Fibroblast of lung (primary cell): ENCODE measurements at regions not wholly inside any gene's neighbourhood (a gene's known extent, or its start where the extent isn't known, plus 50 kb on each side); places are given as distances from the start of the nearest gene placed in this dataset.

Experiments
- EZH2 ChIP-seq: IDR thresholded peaks from 2 replicates; pipeline ENCODE4 v1.5.1; 2012; ENCODE audit warnings: low read length, control low read depth, mild to moderate bottlenecking; ENCODE audit errors: missing control alignments
- TF ChIP-seq, protein P1 (sequence below), 2 donors: IDR thresholded peaks in 1 of 2; conservative IDR thresholded peaks in 1 of 2; 1 replicate in 1 of 2; 2 replicates in 1 of 2; pipeline ENCODE4 v1.5.1; 2011 to 2012; ENCODE audit warnings: low read length in 2 of 2, control low read depth in 1 of 2, inconsistent platforms in 1 of 2, low read depth in 1 of 2, mild to moderate bottlenecking in 1 of 2

DNA sequence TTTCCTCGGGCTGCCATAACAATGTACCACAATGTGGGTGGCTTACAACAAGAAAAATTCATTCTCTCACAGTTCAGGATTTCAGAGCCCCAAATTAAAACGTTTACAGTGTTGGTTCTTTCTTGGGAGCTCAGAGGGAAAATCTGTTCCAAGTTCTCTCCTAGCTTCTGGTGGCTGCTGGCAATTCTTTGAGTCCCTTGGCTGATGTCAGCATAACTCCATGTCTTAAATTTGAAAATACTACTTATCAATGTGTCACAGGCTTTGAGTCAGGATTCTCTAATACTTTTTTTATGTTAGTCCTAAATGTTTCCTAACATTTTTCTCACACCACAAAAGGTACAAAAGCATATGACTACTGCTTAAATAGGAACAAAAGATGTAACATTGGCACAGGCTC, 198.4 kb upstream of the ATXN7L3B start:
- TF ChIP-seq, protein P1, sequence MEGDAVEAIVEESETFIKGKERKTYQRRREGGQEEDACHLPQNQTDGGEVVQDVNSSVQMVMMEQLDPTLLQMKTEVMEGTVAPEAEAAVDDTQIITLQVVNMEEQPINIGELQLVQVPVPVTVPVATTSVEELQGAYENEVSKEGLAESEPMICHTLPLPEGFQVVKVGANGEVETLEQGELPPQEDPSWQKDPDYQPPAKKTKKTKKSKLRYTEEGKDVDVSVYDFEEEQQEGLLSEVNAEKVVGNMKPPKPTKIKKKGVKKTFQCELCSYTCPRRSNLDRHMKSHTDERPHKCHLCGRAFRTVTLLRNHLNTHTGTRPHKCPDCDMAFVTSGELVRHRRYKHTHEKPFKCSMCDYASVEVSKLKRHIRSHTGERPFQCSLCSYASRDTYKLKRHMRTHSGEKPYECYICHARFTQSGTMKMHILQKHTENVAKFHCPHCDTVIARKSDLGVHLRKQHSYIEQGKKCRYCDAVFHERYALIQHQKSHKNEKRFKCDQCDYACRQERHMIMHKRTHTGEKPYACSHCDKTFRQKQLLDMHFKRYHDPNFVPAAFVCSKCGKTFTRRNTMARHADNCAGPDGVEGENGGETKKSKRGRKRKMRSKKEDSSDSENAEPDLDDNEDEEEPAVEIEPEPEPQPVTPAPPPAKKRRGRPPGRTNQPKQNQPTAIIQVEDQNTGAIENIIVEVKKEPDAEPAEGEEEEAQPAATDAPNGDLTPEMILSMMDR (conservative IDR thresholded peaks at IDR 0.05 in 1 of 2, IDR thresholded peaks at IDR 0.05 in 1 of 2; ENCODE audit: low read depth in 1 of 2, low read length in 2 of 2): no peak
- no peak for TF ChIP-seq EZH2
